Thyroid gland (tissue), 4 donors: ENCODE measurements at regions not wholly inside any gene's neighbourhood (a gene's known extent, or its start where the extent isn't known, plus 50 kb on each side); places are given as distances from the start of the nearest gene placed in this dataset.

ENCODE experiments used
- DNase-seq, 2 donors: peaks; one replicate each; pipeline ENCODE4 v3.0.0-alpha.2; 2019
- H3K27ac ChIP-seq, 3 donors: fragments of 200-600 bp; sonication (generic); 1 replicate in 2 of 3; 2 replicates in 1 of 3; pipeline ENCODE4 v1.5.1; 2016 to 2019; ENCODE audit warnings: mild to moderate bottlenecking in 1 of 3, moderate library complexity in 1 of 3
- H3K27me3 ChIP-seq: fragments of 200-600 bp; sonication (generic); one replicate; pipeline ENCODE4 v1.5.1; 2019
- H3K36me3 ChIP-seq, 2 donors: fragments of 200-600 bp; sonication (generic); one replicate each; pipeline ENCODE4 v1.5.1; 2016 to 2019
- H3K4me1 ChIP-seq, 2 donors: fragments of 200-600 bp; sonication (generic); one replicate each; pipeline ENCODE4 v1.5.1; 2017 to 2019
- H3K4me3 ChIP-seq, 3 donors: fragments of 200-600 bp; sonication (generic); replicated peaks in 1 of 3; 1 replicate in 2 of 3; 2 replicates in 1 of 3; pipeline ENCODE4 v1.5.1; 2016; ENCODE audit warnings: mild to moderate bottlenecking in 1 of 3
- H3K9me3 ChIP-seq: fragments of 200-600 bp; sonication (generic); one replicate; pipeline ENCODE4 v1.5.1; 2017
- POLR2A ChIP-seq, 2 donors: fragments of 450-650 bp; IDR thresholded peaks; one replicate each; pipeline ENCODE4 v1.6.1; 2017; ENCODE audit warnings: antibody characterized with exemption in 2 of 2, mild to moderate bottlenecking in 2 of 2, moderate library complexity in 1 of 2
- WGBS, 2 donors: methylation state at CpG; one replicate each; pipeline ENCODE4 v1.1.5; 2017; 5-methylcytosine and 5-hydroxymethylcytosine counted together
- intact Hi-C: fragments of 100-400 bp; cut with DNase I; formaldehyde crosslinking; loops from one replicate; pipeline ENCODE4 v1.15.1; 2023
- TF ChIP-seq, protein P1 (sequence below), 6 experiments: fragments of 200-600 bp in 3 of 6; fragments of 450-650 bp in 3 of 6; sonication (generic) in 3 of 6; IDR thresholded peaks; one replicate each; pipeline ENCODE4 v1.5.1; 2016 to 2019; ENCODE audit warnings: antibody characterized with exemption in 6 of 6, mild to moderate bottlenecking in 2 of 6, inconsistent platforms in 1 of 6, moderate library complexity in 1 of 6

DNA sequence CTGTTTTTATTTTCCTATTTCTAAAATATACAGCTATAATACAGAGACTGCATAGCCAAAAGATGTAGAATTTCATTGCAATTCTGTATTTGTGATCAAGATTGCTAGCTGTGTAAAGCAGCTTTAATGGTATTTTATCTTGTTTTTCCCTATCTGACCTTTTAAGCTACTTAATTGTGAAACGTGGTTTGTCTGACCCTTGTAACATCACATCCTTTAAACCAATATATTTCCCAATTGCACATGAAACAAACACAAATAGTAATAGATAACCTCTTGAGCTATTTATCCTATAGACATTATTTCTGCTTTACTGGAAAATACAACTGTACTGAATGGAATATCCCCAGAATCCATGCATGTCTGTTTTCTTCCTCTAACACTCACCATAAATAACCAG is 112.2 kb upstream of the PLPPR4 start:
- no peaks in the 10 kb centered on the region for H3K9me3 ChIP-seq
- 45 to 51% methylated on average over 1 of the region's 1 CpG for WGBS, 2 donors
- intact Hi-C loops, result no loop called here
- no peak for DNase-seq
- TF ChIP-seq, protein P1, sequence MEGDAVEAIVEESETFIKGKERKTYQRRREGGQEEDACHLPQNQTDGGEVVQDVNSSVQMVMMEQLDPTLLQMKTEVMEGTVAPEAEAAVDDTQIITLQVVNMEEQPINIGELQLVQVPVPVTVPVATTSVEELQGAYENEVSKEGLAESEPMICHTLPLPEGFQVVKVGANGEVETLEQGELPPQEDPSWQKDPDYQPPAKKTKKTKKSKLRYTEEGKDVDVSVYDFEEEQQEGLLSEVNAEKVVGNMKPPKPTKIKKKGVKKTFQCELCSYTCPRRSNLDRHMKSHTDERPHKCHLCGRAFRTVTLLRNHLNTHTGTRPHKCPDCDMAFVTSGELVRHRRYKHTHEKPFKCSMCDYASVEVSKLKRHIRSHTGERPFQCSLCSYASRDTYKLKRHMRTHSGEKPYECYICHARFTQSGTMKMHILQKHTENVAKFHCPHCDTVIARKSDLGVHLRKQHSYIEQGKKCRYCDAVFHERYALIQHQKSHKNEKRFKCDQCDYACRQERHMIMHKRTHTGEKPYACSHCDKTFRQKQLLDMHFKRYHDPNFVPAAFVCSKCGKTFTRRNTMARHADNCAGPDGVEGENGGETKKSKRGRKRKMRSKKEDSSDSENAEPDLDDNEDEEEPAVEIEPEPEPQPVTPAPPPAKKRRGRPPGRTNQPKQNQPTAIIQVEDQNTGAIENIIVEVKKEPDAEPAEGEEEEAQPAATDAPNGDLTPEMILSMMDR (IDR thresholded peaks at IDR 0.05), result no peak
- no peak overlapping the region for H3K27ac ChIP-seq
- H3K36me3 ChIP-seq, result no peaks in the 10 kb centered on the region
- no peaks in the 10 kb centered on the region for H3K4me1 ChIP-seq
- no peak overlapping the region for H3K4me3 ChIP-seq
- no peaks in the 10 kb centered on the region for H3K27me3 ChIP-seq

DNA sequence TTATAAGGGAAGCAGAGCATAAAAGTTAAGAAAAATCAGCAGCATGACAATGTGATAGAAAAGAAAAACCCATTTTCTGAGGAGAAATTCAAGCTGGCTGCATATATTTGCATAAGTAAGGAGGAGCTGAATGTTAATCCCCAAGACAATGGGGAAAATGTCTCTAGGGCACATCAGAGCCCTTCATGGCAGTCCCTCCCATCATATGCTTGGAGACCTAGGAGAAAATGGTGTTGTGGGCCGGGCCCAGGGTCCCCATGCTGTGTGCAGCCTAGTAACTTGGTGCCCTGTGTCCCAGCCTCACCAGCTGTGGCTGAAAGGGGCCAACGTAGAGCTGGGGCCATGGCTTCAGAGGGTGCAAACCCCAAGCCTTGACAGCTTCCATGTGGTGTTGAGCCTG is 100.6 kb upstream of the PLPPR4 start:
- H3K4me3 ChIP-seq, result no peak overlapping the region
- intact Hi-C loops, result no loop called here
- no peak for DNase-seq
- H3K4me1 ChIP-seq, result no peaks in the 10 kb centered on the region
- 63 to 81% methylated on average over 2 of the region's 2 CpGs for WGBS, 2 donors
- no peak for TF ChIP-seq POLR2A (IDR thresholded peaks at IDR 0.05)
- TF ChIP-seq, protein P1 (IDR thresholded peaks at IDR 0.05), result no peak
- no peaks in the 10 kb centered on the region for H3K9me3 ChIP-seq
- H3K27ac ChIP-seq, result no peak overlapping the region
- no peaks in the 10 kb centered on the region for H3K36me3 ChIP-seq
- H3K27me3 ChIP-seq, result no peaks in the 10 kb centered on the region

DNA sequence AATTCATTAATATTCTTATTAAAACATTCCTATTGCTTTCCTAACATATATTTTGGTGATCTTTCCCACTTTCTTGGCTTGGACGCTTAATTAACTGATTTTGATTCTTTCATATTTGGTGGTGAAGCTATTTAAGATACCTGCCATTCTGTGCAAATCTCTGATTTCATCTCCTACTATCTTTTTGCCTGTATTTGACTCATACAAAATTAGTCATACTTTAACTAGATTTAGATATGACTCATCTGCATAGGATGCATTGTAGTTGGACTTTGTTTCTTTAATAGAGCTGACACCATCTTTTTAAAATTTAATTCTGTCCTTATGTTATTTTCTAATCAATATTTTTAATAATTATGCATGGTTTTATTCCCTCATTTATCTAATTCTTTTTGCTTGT is 93.8 kb upstream of the PLPPR4 start:
- H3K36me3 ChIP-seq, result no peaks in the 10 kb centered on the region
- H3K27ac ChIP-seq, result no peak overlapping the region
- H3K4me1 ChIP-seq, result no peaks in the 10 kb centered on the region
- H3K9me3 ChIP-seq, result no peaks in the 10 kb centered on the region
- H3K4me3 ChIP-seq, result no peak overlapping the region
- intact Hi-C loops, result no loop called here
- TF ChIP-seq POLR2A (IDR thresholded peaks at IDR 0.05), result no peak
- TF ChIP-seq, protein P1 (IDR thresholded peaks at IDR 0.05), result no peak
- no peak for DNase-seq
- WGBS, 2 donors, result 92 to 100% methylated on average over 1 of the region's 1 CpG
- no peaks in the 10 kb centered on the region for H3K27me3 ChIP-seq

DNA sequence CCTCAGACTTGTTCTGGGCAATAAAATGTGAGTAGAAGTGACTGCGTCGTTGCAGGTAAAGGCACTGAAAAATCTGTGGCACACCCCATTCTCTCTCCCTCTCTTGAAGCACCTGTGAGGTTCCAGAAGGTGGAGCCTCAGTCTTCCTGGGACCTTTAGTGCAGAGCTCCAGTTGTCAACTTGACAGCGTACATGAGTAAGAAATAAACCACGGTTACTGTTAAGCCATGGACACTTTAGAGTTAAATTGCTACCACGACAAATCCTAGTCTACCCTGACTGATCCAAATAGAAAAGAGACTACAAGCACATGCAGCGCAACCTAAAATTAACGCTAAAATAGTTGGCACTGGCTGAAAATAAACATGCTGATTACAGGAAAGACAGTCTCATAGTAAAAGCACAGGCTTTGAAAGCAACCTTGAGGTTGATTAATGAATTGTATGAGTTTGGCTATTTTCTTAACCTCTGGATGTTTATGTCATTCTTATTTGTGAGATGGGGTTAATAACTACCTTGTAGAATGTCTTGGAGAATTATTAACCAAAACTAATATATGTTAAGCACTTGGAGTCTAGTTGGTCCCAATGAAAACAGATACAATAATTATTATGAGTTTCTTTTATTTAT is 93.0 kb upstream of the PLPPR4 start:
- no peaks in the 10 kb centered on the region for H3K27me3 ChIP-seq
- no peaks in the 10 kb centered on the region for H3K9me3 ChIP-seq
- no peak overlapping the region for H3K27ac ChIP-seq
- no peaks in the 10 kb centered on the region for H3K36me3 ChIP-seq
- H3K4me3 ChIP-seq, result no peak overlapping the region
- WGBS, 2 donors, result 55 to 73% methylated on average over 7 of the region's 7 CpGs
- TF ChIP-seq, protein P1 (IDR thresholded peaks at IDR 0.05), result no peak
- TF ChIP-seq POLR2A (IDR thresholded peaks at IDR 0.05), result no peak
- no peak for DNase-seq
- H3K4me1 ChIP-seq, result no peaks in the 10 kb centered on the region
- intact Hi-C loops, result no loop called here

DNA sequence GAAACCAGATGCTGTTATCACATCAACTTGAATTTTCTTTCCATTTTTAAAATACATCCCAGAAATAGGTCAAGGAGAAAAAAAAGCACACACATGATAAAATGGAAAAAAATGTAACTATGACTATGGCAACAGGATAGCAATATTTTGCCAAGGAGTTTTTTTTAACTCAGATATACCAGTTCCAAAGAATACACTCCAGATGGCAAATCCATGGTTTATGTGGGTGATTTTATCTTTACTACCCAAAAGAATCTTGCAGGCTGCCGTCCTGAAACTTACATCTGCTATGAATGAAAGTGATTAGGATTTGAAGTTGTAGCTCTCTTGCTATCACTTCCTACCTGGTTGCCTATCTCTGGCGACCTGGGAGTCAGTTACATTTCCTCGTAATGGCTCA is 91.0 kb upstream of the PLPPR4 start:
- Histone ChIP-seq H3K27me3 (no peaks in the 10 kb centered on the region), H3K4me1 (no peaks in the 10 kb centered on the region), H3K27ac (no peak overlapping the region), H3K36me3 (no peaks in the 10 kb centered on the region), H3K9me3 (no peaks in the 10 kb centered on the region), H3K4me3 (no peak overlapping the region)
- 82 to 90% methylated on average over 3 of the region's 3 CpGs for WGBS, 2 donors
- intact Hi-C loops, result no loop called here
- no peak for DNase-seq
- no peak for TF ChIP-seq POLR2A (IDR thresholded peaks at IDR 0.05)
- TF ChIP-seq, protein P1 (IDR thresholded peaks at IDR 0.05), result no peak
